ENCODE measurements at regions not wholly inside any gene's neighbourhood (a gene's known extent, or its start where the extent isn't known, plus 50 kb on each side); places are given as distances from the start of the nearest gene placed in this dataset.

DNA sequence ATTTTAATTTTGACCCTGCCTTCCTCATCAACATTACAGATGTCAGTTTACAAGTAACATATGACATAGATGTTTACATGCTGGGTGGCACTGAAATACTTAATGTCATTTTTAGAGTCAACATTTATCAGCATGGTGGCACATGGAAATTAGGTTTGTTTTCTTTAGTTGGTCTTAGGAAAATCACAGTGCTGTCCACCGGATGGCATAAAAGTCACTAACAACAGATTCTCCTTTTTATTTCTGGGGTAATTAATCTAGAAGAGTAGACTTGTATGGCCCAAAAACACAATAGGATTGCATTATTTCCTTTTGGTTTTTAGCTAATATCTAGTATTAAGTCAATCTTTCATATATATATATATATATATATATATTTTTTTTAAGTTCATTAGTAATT, 88.6 kb upstream of the HHIP start:
- CTCF ChIA-PET, result interaction anchor here (1.0 to 1.6 kb wide), 2 partner anchors 10 to 24 kb away, joined by 3 to 4 read pairs; no protein-coding TSS in a partner anchor
- DNase-seq (ENCODE audit: extremely low spot score), result no peak
- POLR2A ChIA-PET, result no interaction called here
- TF ChIP-seq, protein P1, sequence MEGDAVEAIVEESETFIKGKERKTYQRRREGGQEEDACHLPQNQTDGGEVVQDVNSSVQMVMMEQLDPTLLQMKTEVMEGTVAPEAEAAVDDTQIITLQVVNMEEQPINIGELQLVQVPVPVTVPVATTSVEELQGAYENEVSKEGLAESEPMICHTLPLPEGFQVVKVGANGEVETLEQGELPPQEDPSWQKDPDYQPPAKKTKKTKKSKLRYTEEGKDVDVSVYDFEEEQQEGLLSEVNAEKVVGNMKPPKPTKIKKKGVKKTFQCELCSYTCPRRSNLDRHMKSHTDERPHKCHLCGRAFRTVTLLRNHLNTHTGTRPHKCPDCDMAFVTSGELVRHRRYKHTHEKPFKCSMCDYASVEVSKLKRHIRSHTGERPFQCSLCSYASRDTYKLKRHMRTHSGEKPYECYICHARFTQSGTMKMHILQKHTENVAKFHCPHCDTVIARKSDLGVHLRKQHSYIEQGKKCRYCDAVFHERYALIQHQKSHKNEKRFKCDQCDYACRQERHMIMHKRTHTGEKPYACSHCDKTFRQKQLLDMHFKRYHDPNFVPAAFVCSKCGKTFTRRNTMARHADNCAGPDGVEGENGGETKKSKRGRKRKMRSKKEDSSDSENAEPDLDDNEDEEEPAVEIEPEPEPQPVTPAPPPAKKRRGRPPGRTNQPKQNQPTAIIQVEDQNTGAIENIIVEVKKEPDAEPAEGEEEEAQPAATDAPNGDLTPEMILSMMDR (IDR thresholded peaks at IDR 0.05; ENCODE audit: control extremely low read depth, extremely low read depth, low read depth, missing control alignments), result no peak

DNA sequence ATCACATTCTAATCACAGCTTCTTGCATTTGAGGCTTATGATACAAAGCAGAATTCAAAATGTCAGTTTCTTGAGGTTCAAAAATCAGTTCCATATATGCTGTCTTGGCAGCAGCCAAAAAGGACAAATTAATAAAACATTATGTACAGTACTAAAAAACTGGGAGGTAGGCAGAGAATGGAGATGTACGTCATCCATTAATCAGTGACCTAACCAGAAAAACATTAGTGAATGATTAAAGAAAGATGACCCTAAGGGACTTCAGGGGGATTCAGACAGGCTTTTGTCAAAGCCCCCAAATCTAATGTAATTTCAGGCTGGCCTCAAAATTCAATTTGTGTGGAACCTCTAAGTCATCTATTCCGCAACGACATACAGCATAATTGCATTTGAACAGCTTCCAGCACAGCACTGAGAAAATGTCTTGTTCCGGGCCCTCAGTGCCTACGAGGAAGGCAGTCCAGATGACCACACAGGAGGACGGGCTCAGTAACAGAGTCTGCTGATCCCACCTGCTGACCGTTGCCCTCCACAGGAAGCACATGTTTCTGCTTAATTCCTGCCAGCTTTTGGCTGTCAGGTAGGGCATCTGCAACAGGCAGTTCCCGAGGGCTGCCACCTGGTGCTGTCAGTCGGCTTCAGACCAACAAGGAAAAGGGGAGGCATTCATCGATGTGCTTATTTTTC, 83.8 kb upstream of the HHIP start:
- DNase-seq (ENCODE audit: extremely low spot score), result no peak
- TF ChIP-seq, protein P1 (IDR thresholded peaks at IDR 0.05; ENCODE audit: control extremely low read depth, extremely low read depth, low read depth, missing control alignments), result no peak
- ChIA-PET POLR2A (no interaction called here), CTCF (no interaction called here)

DNA sequence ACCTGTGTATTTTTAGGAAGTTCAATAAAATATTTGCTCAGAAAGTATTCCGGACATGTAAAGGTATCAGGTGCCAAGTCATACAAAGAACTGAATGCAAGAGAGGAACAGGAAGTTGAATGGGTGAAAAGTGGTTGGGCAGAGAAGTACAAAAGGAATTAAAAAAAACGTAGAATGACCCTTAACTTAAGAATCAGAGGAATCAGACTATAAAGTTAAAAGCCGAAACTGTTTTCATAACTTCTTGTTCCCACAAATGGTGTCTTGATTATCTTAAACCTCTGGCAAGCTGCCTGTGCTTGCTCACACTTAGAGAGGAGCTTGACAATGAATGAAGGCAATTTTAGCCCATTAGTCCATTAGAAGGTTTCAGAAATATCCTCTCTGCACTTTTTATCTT, 81.6 kb upstream of the HHIP start:
- no peak for DNase-seq (ENCODE audit: extremely low spot score)
- TF ChIP-seq, protein P1 (IDR thresholded peaks at IDR 0.05; ENCODE audit: control extremely low read depth, extremely low read depth, low read depth, missing control alignments), result no peak
- ChIA-PET POLR2A (no interaction called here), CTCF (no interaction called here)

DNA sequence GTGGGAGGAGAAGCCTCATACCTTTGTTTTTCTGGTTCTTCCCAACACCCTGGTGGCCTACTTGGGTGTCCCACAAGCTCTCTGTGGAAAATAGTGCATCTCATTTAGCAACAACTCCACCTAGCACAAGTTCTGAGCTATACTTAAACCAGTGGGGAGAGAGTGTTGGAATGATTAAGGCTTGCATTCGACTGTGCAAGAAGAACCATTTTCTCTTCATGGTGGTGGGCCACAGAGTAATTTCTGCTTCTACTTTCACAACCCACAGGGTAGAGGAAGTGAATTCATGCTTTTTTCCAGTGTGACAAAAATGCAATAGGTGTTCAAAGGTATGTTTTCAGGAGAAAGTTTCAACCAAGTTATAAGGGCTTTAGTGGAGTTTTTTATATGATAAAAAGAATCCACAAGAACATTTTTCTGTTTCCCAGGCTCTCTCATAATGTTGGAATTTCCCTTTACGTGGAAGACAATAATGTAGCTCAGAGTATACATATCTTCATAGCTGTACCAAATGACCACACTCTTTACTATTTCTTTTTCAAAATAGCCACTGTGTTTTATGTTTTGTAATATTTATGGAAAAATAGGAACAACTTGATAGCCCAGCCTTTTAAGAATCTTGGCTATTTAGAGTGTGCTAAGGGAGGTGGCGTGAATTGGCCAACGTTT, 80.3 kb upstream of the HHIP start:
- ChIA-PET POLR2A (no interaction called here), CTCF (interaction anchor here (1.1 to 1.7 kb wide), 2 partner anchors 9 to 23 kb away, joined by 3 to 9 read pairs; no protein-coding TSS in a partner anchor)
- no peak for DNase-seq (ENCODE audit: extremely low spot score)
- TF ChIP-seq, protein P1 (IDR thresholded peaks at IDR 0.05; ENCODE audit: control extremely low read depth, extremely low read depth, low read depth, missing control alignments), result no peak

DNA sequence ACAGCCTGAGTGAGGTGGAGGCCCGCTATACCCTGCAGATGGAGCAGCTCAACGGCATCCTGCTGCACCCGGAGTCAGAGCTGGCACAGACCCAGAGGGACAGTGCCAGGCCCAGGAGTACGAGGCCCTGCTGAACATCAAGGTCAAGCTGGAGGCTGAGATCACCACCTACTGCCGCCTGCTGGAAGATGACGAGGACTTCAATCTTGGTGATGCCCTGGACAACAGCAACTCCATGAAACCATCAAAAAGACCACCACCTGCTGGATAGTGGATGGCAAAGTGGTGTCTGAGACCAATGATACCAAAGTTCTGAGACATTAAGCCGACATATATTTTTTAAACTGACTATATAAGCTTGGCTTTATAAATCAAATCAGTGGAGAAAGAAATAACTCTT, 73.3 kb upstream of the HHIP start:
- ChIA-PET POLR2A (no interaction called here), CTCF (interaction anchor here (1.2 to 1.4 kb wide), 2 partner anchors 399 to 401 kb away, joined by 3 to 4 read pairs; no protein-coding TSS in a partner anchor)
- TF ChIP-seq, protein P1 (IDR thresholded peaks at IDR 0.05; ENCODE audit: control extremely low read depth, extremely low read depth, low read depth, missing control alignments), result no peak
- DNase-seq (ENCODE audit: extremely low spot score), result no peak

DNA sequence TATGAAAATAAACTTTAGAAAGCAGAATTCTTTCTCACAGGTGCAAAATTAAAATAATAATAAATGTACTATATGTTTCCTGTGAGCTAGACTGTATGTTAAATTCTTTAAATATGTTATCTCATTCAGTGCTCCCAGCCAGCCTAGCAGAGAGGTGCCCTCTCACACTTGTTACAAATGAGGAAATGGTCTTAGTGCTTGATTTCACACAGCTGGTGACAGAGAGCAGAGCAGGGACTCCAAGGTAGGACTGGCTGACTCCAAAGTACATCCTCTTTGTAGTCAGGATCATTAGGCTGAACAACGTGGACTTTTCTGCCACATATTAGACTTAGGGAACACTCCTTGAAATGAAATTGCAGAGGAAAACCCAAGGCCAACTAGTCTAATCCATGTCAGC, 72.0 kb upstream of the HHIP start:
- DNase-seq (ENCODE audit: extremely low spot score), result no peak
- ChIA-PET CTCF (interaction anchor here (2.6 kb wide), 1 partner anchor 9 kb away, joined by 9 read pairs; no protein-coding TSS in a partner anchor), POLR2A (no interaction called here)
- TF ChIP-seq, protein P1 (IDR thresholded peaks at IDR 0.05; ENCODE audit: control extremely low read depth, extremely low read depth, low read depth, missing control alignments), result no peak
